Limb (tissue), 2 donors: ENCODE measurements at regions not wholly inside any gene's neighbourhood (a gene's known extent, or its start where the extent isn't known, plus 50 kb on each side); places are given as distances from the start of the nearest gene placed in this dataset.

Source experiments
- DNase-seq, 2 donors: peaks; one replicate each; pipeline ENCODE4 v3.0.0-alpha.2; 2016; ENCODE audit errors: extremely low spot score in 2 of 2

DNA sequence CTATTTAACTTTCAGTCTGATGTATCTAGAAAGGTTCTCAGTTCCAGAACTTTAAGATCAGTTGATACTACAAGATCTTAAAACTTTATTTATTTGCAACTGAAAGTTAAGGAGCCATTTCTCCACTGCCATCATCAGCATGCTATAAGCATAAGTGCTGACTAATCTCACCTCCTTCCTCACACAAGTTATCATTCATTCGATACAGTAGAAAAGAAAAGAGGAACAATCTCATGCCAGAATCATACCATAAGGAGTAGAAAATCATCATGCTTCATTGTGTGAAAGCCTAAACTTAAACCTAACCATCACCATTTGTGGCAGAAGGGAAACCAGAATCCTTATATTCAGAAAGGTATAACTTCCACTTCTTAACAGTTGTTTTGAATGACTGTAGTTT, 176.6 kb upstream of the NRXN1 start:
- DNase-seq: no peak

DNA sequence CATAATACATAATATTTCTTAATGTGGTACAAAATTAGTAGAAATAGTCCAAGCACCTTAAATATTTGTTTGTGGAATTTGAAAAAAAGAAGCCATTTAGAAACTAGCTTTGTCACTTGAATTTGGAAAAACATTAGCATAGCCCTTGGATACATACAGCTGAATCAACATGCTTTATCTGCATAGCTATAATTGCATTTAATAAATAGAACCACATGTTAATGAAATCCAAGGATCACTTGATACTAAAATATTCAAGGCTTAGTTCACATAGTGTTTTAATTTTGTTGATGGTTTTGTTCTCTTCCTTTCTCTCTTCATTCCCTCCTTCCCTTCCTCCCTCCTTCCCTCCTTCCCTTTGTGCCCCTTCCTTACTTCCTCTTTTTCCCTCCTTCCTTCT, 169.4 kb upstream of the NRXN1 start:
- DNase-seq: no peak

GRCh38 chr2:51194656-51195055, 162.7 kb upstream of the NRXN1 start:
- DNase-seq: no peak

- DNase-seq: no peak
Observed at GRCh38 chr2:51170273-51170672, 138.3 kb upstream of the NRXN1 start.

- no peak for DNase-seq
Observed at GRCh38 chr2:51165534-51166260, 133.8 kb upstream of the NRXN1 start.

DNA sequence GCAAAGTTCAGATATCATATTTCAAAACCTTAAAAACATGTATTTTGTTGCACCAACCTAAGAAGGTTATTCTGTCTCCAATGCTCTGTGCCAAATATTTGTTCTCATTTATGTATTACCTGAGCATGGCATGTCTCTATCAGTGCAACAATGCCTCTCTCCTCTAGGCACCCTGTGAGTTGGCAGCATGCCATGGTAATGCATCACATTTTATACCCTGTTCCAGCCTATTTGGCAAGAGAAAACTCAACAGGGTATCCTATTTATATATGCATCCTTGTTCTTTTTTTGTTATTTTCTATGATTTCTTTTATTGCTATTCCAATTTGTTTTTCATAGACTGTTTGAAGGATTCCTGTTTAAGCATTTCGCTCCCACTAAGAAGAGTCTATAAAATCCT, 126.3 kb upstream of the NRXN1 start:
- DNase-seq: no peak

GRCh38 chr2:51153236-51153635, 121.3 kb upstream of the NRXN1 start:
- DNase-seq: no peak

DNA sequence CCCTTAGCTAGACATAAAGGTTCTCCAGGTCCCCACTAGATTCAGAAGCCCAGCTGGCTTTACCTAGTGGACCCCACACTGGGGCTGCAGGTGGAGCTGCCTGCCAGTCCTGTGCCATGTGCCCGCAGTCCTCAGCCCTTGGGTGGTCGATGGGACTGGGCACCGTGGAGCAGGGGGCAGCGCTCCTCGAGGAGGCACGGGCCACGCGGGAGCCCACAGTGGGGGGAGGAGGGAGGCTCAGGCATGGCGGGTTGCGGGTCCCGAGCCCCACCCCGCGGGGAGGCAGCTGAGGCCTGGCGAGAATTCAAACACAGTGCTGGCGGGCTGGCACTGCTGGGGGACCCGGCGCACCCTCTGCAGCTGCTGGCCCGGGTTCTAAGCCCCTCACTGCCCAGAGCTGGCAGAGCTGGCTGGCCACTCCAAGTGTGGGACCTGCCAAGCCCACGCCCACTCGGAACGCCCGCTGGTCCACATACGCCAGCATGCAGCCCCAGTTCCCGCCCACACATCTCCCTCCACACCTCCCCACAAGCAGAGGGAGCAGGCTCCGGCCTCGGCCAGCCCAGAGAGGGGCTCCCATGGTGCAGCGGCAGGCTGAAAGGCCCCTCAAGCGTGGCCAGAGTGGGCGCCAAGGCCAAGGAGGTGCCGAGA, 119.7 kb upstream of the NRXN1 start:
- DNase-seq: no peak

DNA sequence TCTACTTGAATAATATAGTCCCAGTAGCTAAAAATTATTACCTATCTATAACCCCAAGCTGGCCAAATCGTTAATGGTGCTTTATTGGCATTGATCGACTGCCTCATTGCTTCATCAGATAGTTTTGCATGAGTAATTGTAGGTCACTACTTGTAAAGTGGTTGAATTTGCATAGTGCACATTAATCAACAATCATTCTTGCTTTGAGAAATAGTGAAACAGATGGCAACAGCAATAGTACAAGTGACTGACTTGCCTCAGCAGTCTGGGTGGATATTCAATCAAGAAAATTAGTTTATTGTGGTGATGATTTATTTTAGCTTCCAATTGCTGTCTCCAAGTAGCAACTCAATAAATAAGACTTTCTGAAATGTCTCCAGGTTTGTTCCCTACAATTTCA, 117.8 kb upstream of the NRXN1 start:
- DNase-seq: no peak

DNA sequence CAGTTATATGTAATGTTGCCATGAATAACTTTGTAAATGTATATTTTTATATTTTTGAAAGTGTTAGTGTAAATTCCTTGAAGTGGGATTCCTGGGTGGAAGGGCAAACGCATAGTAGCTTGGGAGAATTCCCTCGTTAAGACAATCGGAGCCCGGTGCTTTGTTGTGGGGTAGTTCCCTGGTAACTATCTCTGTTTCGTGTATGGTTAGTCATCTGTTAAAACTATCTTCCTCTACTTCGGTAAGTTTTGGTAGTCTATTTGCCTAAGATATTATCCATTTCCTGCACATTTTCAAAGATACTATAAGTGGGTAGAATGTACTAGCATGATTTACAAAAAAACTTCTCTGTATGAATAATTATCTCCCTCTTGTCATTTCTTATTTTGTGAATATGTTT, 113.8 kb upstream of the NRXN1 start:
- no peak for DNase-seq

DNA sequence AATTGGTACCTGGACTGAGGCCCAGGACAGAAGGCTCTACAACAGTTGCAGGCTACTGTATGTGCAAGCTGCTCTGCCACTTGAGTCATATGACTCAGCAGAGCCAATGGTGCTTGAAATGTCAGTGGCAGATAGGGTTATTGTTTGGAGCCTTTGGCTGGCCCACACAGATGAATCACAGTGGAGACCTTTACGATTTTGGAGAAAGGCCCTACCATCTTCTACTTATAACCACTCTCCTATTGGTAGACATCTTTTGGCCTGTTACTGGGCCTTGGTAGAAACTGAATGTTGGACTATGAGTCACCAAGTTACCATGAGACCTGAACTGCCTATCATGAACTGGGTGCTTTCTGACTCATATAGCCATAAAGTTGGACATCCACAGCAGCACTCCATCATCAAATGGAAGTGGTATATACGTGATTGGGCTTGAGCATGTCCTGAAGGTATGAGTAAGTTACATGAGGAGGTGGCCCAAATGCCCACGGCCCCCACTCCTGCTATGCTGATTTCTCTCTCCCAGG, 88.9 kb upstream of the NRXN1 start:
- no peak for DNase-seq

- DNase-seq: no peak
Observed at GRCh38 chr2:51111532-51111931, 79.6 kb upstream of the NRXN1 start.

DNA sequence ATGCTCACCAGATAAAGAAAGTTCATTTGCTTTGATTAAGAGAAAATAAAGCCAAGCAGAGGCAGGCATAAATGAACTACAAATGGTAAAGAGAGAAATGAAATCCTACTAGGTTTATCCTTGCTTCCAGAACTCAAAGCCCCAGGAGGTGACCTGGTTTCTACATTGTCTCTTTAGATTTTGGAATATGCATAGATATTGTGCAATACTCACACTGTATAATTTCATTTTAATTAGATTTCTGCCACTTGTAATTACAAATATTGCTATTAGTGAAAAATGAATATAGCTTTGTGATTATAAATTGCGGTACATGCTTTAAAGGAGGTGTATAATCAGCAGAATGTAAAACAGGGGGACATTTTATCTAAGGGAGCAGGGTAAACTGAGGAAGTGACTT, 76.9 kb upstream of the NRXN1 start:
- no peak for DNase-seq

DNA sequence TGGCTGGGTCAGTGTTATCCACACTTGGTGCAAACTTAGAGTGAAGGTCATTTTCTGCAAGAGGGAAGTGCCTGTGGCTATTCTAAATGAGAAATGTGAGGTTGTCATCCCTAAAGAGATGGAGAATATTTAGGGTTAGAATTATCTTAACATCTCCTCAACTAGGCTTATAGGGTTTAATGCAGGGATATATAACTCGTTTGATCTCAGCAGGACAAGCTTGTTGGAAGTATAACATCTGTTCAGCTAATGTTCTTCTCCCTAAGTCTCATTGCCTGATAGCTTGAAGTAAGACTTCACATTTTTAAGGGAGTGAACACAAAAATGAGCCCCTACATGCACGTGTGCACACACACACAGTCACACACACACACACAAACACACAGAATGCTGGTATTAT, 75.9 kb upstream of the NRXN1 start:
- no peak for DNase-seq

GRCh38 chr2:51105811-51106210, 73.9 kb upstream of the NRXN1 start:
- DNase-seq: no peak

- DNase-seq: peak; percentile 11 to 34
Observed at GRCh38 chr2:51103205-51103604, 71.3 kb upstream of the NRXN1 start.

DNA sequence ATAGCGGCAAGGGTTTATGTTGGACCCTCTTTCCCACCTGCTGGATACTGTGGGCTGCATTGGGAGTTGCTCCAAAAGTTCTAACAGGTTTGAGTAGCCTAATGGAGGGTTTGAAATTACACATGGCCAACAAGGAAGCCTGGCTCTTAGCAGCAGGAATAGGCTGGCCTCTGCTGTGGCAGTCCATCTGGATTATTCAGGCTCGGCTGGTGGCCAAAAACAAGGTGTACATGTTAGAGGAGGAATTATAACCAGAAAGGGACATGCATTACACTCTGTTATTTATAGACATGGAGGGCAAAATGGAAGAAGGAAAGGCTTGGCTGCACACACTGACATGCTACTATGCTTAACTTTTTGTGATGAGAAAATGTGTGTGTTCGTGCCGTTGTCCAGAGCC, 61.1 kb upstream of the NRXN1 start:
- DNase-seq: no peak

GRCh38 chr2:51085420-51086068, 53.6 kb upstream of the NRXN1 start:
- no peak for DNase-seq

GRCh38 chr2:51084750-51085149, 52.8 kb upstream of the NRXN1 start:
- DNase-seq: no peak
